ENCODE measurements at regions not wholly inside any gene's neighbourhood (a gene's known extent, or its start where the extent isn't known, plus 50 kb on each side); places are given as distances from the start of the nearest gene placed in this dataset.

DNA sequence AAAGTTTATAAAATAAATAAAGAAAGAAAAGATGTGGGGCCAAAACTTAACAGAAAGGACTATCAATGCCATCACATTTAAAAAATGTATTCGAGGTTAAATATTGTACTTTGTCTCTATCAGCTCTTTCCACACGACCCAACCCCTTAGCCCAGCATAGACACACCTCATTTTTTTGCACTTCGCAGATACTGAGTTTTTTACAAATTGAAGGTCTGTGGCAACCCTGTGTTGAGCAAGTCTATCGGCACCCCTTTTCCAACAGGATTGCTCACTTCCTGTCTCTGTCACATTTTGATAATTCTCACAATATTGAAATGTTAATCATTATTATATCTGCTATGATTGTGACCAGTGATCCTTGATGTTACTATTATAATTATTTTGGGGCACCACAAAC, 151.6 kb upstream of the TBX20 start:
- no peak for DNase-seq (ENCODE audit: low read depth)
- H3K4me3 ChIP-seq (ENCODE audit: low read depth, low read length) = no peak overlapping the region
- TF ChIP-seq, protein P1, sequence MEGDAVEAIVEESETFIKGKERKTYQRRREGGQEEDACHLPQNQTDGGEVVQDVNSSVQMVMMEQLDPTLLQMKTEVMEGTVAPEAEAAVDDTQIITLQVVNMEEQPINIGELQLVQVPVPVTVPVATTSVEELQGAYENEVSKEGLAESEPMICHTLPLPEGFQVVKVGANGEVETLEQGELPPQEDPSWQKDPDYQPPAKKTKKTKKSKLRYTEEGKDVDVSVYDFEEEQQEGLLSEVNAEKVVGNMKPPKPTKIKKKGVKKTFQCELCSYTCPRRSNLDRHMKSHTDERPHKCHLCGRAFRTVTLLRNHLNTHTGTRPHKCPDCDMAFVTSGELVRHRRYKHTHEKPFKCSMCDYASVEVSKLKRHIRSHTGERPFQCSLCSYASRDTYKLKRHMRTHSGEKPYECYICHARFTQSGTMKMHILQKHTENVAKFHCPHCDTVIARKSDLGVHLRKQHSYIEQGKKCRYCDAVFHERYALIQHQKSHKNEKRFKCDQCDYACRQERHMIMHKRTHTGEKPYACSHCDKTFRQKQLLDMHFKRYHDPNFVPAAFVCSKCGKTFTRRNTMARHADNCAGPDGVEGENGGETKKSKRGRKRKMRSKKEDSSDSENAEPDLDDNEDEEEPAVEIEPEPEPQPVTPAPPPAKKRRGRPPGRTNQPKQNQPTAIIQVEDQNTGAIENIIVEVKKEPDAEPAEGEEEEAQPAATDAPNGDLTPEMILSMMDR (IDR thresholded peaks at IDR 0.05; ENCODE audit: insufficient read depth, low read depth, low read length) = no peak

DNA sequence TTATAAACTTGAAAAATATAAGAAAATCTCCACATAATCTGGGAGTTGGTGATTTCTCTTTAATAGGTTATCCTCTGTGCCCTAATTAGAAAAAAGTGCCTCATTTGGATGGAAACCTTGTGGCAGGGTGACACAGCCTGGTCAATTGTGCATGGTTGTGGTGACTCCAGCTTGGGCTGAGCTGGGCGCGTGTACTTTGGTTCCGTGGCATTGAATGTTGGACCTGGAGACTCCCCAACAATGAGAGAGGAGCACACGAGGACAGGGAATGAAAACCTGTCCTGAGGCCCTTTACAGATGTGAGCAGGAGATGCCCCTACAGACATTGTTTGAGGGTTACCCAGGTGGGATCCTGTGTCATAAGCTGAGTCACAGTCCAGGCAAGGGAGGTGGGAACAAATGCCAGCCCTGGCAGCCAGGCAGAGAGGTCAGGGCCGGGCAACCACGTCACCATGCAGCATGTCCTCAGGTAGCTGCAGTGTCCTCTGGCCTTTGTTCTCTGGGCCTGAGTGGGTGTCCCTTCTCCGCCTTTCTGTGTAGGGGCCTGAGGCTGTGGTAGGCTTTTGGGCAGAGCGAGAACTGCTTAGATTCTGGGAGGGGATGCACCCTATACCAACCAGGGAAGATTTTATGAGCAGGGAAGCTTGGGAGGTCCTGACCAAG, 147.4 kb upstream of the TBX20 start:
- TF ChIP-seq, protein P1 (IDR thresholded peaks at IDR 0.05; ENCODE audit: insufficient read depth, low read depth, low read length) = no peak

DNA sequence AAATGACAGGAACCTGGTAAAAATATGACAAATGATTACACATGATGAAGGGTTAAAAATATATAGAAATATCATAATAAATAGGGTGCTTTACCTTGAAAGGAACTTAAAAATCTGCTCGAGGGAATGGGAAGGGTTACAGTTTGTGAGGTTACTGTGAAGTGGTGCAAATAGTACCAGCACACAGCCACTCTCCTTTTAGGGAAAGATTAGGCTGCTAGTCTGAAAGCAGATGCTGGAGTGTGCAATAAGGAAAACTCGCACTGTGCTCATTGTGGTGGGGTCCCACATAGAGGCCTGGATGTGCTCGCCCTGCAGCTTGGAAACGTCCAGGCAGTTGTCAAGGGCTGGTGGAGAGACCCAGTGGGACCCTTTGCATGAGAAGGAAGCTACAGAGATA, 145.9 kb upstream of the TBX20 start:
- H3K4me3 ChIP-seq (ENCODE audit: low read depth, low read length) = no peak overlapping the region

More for the DNA sequence above, 147.4 kb upstream of the TBX20 start:
- no peak for DNase-seq (ENCODE audit: low read depth)
- no peak overlapping the region for H3K4me3 ChIP-seq (ENCODE audit: low read depth, low read length)

DNA sequence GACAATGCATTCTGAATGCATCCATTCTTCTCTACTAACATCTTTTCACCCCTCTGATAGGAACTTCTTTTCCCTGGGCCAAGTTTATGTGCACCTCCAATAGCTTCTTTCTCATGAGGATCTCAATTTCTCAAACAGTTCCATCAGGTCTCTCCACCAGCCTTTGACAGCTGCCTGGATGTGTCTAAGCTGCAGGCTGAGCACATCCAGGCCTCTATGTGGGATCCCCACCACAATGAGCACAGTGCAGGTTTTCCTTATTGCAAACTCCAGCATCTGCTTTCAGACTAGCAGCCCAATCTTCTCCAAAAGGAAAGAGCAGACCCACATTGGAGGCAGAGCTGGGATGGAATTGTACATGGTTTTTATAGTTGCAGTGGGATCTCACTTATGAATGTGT, 145.3 kb upstream of the TBX20 start:
- DNase-seq (ENCODE audit: low read depth) = no peak
- TF ChIP-seq, protein P1 (IDR thresholded peaks at IDR 0.05; ENCODE audit: insufficient read depth, low read depth, low read length) = no peak
- H3K4me3 ChIP-seq (ENCODE audit: low read depth, low read length) = no peak overlapping the region

More for the DNA sequence above, 145.9 kb upstream of the TBX20 start:
- DNase-seq (ENCODE audit: low read depth) = no peak
- TF ChIP-seq, protein P1 (IDR thresholded peaks at IDR 0.05; ENCODE audit: insufficient read depth, low read depth, low read length) = no peak

DNA sequence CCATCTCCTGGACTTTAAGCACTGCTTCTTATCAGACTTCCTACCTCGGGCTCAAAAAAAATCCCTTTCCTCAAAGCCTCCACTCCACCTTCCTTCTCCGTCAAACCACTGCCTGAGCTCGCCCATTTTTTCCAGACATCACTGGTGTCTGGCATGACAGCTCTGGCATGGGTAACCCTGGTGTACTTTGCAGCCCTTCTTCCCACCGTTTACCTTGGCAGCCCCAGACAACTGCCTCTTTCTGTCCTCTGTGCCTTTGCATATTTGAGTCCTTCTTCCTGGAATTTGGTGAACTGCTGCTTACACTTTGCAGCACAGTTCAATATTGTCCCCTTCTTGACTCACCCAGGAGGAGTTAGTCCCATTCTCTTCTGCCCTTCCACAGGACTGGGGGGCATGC, 144.6 kb upstream of the TBX20 start:
- H3K4me3 ChIP-seq (ENCODE audit: low read depth, low read length) = no peak overlapping the region
- DNase-seq (ENCODE audit: low read depth) = no peak
- TF ChIP-seq, protein P1 (IDR thresholded peaks at IDR 0.05; ENCODE audit: insufficient read depth, low read depth, low read length) = no peak

DNA sequence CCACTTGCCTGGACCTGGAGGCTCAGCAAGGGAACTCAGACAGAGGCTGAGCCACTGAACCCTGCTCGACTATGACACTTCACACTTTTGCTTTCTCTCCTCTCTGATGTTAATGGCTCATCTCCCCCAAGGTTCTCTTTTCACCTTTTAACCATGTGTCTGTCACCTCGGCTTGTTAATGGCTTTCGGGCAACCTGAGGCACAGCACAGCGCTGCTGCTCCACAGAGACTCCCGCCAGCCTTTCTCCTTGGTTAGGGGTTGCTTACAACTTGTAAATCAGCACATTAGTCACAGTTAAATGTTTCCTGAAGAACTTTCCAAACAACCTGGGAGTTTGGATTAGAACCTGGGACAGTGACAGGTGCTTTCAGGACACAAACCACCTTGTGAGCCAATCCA, 136.2 kb upstream of the TBX20 start:
- DNase-seq (ENCODE audit: low read depth) = no peak
- H3K4me3 ChIP-seq (ENCODE audit: low read depth, low read length) = no peak overlapping the region
- TF ChIP-seq, protein P1 (IDR thresholded peaks at IDR 0.05; ENCODE audit: insufficient read depth, low read depth, low read length) = no peak

DNA sequence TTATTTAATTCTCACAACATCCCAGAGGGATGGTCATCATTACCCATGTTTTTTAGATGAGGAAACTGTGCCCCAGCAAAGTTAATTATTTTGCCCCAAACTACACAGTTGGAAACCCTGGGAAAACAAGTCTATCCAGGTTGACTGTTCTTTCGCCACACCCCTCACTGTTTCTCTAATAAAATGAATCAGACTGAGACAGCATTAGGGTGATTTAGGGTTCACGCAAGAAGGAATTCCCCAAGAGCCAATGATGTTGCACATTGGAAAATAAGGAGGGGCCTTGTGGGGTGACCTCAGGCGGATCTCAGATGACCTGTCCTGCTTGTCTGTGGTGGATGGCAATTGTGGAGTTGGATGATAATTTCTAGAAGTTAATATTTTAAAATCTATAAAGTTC, 135.7 kb upstream of the TBX20 start:
- no peak overlapping the region for H3K4me3 ChIP-seq (ENCODE audit: low read depth, low read length)
- no peak for DNase-seq (ENCODE audit: low read depth)
- TF ChIP-seq, protein P1 (IDR thresholded peaks at IDR 0.05; ENCODE audit: insufficient read depth, low read depth, low read length) = no peak
